GM19351 (cell line): ENCODE measurements at regions not wholly inside any gene's neighbourhood (a gene's known extent, or its start where the extent isn't known, plus 50 kb on each side); places are given as distances from the start of the nearest gene placed in this dataset.

Experiments used
- ATAC-seq: cut with Tn5 transposase; IDR thresholded peaks from one replicate; pipeline ENCODE4 v1.9.1; 2021; ENCODE audit warnings: mild to moderate bottlenecking, moderate library complexity; ENCODE audit not compliant: unreplicated experiment

DNA sequence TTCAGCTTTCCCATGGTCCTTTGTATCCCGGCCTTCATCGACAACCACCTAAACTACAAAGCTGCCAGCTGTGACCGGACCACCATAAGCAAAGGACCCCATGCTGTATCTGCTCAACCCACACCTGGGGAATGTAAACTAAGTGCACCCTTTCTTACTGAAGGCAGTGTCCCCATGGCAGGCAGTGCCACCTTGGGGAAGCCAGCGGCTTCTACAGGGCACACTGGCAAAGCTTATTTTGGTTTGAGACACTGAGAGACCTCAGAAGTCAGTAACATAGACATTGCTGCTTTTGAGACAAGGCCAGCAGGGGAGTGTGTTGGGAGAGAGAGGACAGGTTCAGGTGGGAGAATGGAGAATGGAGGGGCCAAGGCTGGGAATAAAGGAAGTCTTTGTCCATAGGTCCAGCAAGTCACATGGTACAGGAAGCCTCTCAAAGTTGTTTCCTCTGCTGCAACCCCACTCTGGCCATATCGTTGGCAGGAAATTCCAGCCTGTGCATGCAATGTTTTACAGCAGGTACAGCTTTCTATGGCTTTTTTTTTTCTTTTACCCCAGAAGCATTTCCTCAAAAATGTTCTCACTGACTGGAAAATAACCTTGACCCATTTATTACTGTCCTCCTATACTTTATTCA lies 85.9 kb upstream of the NPVF start:
- no peak for ATAC-seq

DNA sequence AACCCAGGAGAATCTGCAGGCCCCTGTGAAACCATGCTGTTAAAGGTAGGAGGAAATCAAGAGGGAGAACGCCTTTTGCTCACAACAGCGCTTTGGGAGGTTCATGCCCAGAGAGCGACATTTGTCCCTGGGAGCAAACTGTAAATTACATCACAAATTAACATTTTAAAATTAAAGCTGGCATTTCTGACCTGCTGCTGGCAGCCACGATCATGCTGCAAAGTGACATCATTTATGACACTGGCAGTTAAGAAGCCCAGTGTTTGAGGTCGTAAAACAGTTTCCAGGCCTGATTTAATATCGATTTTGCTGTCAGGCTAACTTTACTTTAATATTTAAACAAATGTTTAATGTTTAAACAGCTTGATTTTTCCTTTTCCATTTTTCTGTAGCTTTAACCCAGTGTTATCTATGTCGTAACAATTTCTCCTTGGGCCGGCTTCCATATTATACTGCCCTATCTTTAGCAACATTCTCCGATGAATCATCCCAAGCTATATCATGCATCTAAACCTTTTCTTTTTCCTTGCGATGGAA lies 86.5 kb upstream of the NPVF start:
- no peak for ATAC-seq

DNA sequence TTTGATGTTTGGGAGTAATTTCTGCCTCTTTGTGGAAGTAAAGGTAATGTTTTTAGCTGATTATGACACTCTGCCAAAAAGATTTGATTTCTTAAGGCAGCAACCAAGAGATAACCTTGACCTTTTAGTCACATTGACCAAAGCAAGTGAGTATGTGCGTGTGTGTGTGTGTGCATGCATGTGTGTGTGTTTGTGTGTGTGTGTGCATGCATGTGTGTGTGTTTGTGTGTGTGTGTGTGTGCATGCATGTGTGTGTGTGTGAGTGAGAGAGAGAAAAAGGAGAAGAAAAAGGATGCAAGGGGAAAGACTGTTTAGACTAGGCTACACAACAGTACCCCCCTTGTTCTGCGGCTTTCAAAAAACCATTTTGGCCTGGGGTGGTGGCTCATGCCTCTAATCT lies 88.1 kb upstream of the NPVF start:
- no peak for ATAC-seq

DNA sequence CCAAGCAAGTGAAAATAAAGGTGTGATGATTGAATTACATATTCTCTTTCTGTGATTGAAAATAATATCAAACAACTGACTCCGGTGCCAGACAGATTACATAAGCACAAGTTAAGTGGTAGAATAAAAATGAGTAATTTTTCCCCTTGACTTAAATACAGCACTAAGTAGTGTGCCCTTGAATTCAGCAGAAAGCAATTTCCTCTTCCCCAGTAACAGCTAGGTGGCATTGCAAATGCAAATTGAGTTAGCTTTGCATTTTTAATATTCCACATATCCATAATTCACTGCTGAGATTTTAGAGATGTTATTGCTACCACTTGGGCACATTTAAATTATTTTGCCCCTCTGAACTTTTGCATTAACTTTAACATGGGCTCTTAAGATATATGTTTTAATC lies 89.8 kb upstream of the NPVF start:
- no peak for ATAC-seq

DNA sequence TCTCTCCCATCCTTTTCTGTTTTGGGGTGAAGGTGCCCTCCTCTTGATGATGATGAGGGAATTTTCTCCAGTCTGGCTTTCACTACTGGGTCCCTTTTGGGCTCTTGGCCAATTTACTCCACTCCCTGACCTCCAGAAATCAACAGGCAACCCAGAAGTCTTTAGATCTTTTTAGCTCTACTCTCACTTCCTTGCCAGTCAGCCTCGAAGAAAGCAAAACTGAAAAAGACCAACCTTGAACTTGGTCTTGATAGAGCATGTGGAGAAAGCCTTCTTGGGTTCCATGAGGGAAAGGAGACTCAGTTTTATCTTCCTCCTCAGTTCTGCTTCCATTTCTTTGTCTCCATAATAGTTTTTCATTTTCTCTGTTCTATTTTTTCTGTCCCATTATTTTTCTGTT lies 91.4 kb upstream of the NPVF start:
- no peak for ATAC-seq

DNA sequence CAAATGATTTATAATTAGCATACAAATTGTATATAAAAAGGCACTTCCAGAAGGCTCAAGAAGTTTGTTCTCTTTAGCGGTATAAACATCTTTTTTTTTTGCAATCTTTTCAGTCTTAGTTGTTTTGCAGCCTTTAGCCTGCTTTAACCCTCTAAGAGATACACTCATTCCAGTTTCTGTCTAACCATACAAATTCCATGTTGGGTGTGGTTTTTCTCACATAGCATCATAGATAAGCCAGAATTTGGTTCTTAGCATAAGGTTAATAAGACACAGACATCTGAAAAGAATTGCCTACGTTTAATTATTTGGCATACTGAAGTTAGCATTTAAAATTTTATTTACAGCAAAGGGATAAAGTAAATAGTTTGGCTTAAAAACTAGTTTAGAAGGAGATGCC lies 92.5 kb upstream of the NPVF start:
- no peak for ATAC-seq

DNA sequence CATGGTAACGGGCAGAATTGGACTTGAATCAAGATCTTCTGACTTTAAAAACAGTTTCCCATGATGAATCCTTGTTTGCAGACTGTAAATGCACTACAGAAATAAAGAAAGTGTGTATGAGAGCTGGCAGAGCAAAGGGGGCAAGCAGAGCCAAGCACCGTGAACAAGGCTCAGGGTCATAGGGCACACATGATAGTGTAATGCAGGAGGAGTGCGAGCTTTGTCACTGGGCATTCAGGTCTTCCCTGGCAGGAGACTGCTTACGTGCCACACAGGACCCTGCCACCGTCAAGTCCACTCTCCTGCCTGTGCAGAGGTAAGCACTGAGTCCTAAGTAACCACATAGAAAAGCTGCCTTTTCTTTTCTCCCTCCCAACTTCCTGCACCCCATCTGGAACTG lies 93.1 kb upstream of the NPVF start:
- ATAC-seq: no peak

DNA sequence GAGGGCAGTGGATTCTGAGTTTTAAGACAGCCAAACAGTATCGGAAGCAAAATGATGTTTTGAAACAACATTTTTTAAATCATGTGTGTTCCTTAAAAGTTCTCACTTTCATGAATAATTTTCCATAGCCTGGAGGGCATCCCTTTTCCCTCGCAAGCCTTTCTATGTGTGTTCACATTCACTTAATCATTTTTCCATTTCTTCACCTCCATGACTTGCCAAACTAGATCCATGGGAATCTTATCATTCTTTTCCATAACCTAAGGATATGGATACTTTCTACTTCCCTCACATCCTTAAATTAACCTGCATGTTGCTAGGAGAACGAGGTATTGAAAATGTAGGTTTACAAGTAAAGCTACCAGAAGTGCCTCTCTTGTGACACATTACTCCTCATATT lies 94.2 kb upstream of the NPVF start:
- ATAC-seq: no peak

DNA sequence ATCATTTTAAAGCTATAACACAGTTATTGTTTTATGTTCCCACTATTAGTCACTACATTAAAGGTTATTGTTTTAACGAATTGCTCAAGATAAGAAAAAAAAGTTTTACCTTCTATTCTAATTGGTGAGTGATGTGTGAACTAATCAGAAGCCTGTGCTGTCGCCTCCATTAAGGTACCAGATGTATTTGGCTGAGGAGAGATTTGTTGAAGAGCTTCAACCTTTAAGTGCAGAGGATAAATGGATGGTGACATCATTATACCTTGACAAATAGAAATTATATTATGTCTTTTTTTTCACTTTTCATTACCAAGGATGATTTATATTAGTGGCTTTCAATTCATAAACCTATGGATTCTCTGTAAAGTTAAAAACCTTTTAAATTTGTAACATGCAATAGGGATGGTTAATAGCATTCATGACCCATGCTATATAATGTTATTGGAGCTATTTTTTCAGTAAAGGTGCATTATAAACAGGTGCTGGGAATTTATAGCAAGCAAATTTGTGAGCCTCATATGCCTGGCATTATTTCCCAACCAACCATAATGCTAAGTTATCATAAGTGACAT lies 97.0 kb upstream of the NPVF start:
- ATAC-seq: no peak

DNA sequence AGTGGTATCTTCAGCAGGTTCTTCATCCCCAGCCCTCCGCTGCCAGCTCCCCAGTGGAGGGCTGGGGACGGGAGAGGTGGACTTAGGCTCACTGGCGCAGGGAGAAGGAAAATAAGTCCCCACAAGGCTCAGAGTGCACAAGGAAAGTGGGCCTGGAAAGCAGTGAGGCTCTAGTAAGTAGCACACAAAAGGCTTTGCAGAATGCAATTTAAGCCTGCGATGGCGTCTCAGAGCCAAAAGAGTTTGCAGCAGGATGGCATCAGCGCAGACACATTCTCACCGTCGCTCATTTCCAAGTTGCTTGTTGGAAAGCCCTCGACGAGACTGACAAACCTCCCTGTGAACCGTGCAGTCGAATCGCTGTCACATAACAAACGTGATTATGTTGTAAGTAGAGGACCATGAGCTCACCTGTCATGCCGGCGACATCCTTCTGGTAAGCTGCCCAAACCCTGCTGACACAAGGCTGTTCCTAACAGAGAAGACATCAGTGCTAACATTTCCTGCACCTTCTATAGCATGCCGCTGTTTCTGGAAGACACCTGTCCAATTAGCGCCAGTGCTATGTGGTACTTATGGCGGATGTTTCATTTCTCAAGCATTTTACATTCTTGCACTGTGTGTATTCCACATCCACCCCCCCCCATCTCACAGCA lies 98.3 kb upstream of the NPVF start:
- no peak for ATAC-seq

DNA sequence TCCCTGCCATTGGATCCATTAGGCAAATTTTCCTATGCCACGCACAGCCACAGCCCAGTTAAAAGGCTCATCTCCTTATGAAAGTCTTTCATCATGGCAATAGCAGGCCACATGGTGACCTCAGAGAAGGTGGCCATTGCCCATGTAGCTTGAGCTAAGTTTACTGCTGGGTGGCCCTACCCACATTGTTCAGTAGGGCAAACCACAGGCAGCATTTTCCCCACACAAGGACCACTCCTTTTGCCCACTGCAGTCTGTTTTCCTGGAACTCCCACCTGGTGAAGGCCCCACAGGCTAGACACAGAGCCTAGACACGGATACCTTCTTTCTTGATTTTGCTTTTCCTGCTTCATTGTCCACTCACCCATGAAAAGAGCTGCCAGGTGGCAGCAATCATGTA lies 101.5 kb upstream of the NPVF start:
- no peak for ATAC-seq

DNA sequence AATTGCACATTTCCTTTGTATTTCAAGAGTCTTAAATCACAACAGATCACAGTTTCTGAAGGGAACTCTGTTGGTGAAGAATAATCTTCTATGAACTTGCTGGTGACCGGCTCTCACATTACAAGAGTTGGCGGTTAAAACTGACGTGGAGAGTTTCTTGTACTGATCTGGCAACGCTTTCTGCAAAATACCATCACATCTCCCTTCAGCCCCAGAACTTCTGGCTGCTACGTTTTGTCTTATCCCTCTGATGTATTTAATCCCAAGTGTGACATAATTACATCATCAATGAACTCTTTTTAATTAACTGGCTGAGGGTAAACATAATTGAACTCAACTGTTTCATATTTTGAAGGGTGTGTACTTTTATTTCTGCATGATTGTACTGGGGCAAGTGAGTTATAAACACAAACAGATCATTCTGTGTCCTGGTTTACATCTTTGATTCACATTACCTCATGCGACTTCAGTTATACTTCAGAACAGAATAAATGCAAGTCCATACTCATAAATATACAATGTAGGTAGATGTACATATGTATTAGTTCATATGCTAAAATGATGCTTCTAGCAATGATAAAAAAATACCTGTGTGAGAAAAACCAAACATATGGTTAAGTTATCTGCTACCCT lies 105.1 kb upstream of the NPVF start:
- ATAC-seq: no peak

DNA sequence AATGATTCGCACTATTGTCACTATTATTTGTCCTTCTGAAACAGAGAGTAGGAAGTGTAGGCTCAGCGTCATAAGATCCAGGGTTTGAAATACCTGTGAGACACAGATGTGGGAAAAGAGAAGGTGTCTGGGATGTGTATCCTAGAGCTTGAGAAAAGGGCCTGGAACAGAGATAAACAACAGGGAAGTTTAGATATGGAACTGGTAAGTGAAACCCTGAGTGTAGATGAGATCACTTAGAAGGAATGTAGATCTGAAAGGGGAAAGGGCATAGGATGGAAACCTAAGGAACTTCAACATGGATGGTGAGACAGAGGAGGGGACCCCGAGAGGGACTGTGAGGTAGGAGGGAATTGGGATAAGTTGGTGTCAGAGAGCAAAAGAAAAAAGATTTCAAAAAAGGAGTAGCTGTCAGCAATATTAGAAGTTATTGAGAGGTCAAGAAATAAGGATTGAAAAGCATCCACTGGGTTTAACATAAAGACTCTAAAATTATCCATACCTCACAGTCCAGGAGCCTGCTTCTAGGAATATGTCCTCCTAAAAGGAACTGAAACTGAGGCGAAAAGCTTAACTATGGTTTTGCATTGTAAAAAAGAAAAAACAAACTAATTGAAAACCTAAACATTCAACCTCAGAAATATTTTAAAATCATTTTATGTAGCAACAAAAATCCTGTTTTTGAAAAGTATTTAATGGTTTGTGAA lies 119.2 kb upstream of the NPVF start:
- ATAC-seq: no peak

DNA sequence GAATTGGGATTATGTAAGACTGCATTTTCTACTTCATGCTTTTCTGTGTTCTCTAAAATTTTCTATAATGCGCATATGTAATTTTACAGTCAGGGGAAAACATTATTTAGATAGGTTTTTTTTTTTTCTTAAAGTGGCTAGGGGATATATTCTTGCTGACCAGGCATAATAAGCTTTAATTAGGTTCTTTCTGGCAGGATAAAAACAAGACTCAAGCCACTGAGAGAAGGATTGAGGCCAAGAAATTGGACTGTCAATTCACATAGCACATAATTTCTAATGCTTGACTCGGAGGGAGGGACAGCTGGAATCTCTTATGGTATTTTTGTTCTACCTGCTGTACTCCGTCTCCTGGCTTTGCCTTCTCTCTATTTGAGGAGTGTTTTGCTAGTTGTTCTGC lies 119.8 kb upstream of the NPVF start:
- no peak for ATAC-seq

DNA sequence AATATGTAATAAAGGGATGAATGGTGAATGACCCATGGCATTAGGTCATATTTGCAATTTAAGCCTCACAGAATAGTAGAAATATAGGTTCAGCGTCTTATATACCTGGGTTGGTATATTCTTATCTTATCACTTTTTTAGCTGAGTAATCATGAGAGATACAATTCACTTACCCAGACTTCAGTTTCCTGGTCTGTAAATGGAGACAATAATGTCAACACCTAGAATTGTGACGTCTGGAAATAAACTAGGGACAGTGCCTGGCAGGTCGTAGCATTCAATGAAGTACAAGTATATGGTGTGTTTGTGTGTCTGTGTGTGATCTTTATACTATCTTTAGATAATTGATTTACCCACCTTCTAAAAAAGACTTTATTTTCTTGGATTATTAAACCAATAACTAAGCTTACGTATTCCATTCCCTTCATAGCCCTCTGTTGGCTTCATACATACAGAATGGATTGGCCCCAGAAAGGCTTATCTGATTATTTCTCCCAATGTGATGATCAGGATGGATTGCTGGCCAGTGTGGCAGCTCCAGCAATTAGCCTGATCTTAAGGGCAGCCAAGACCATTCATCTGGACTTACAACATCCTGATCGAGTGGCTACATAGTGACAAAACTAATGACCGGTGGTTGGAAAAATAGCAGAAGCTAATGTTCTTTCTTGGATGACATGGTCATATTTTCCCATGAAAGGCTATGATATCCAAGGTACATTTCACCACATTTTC lies 121.2 kb upstream of the NPVF start:
- ATAC-seq: no peak

DNA sequence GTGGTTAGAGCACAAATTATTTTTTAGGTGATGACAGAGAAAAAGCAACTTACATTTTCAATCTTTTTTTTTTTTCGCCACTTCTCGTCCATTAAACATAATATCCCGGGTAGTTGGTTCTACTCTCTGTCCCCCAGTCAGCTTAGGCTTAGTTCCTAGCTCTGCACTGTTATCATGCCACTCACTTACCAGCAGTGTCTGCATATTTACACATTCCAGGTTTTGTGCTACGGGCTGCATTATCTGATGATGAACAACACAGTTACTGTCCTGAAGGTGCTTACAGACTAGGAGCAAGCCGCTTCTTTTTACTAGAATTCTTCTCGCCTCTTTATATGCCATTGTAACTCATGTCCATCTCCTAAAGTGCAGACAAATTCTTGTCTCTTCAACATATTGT lies 121.8 kb upstream of the NPVF start:
- ATAC-seq: no peak

DNA sequence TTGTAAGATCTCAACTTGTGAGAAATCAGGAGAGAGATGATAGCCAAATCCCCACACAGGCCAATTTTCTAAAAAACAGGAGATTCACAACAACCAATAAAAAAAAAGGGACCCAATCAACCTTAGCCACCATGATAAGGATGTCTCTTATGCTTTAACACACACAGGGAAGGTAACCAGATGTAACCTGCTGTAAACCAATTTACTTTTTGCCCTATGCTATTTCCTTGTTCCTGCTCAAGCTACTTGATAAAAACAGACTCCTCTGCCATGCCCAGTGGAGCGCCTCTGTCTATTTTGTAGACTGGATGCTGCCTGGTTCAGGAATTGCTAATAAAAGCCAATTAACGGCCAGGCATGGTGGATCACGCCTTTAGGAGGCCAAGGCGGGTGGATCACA lies 123.5 kb upstream of the NPVF start:
- no peak for ATAC-seq

DNA sequence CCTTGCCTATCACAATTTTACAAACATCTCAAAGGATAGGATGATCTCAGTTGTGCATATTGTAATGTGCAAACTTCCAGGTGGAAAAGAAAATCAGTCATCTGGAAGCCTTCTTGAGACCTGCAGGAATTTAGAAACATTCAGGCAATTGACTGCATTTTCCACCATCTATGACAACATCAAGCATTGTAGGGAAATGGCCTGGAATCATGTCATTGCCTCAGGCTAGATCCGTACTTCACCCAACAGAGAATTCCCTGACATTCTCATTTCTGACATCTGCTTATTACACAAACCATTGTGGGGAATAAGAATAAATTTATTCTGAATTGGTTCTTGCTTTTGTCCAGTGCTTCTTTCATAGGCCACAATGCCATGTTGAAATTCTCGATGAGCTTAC lies 124.9 kb upstream of the NPVF start:
- no peak for ATAC-seq

DNA sequence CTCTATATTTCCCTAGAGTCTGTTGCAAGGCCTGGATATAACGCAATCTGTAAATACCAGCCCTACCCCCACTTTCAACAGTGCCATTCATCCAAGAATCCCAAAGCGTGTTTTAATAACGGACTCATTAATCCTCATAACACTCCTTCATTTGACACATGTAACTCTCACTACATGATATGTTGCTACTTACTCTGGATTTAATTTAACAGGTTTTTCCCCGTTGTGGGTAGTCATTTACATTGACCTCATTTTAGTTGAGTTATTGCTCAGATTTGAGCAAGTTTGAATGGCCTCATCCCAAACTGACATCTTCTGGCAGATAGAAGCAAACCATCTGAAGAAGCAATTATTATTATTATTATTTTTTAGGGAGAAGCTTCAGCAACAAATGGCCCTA lies 125.4 kb upstream of the NPVF start:
- no peak for ATAC-seq

DNA sequence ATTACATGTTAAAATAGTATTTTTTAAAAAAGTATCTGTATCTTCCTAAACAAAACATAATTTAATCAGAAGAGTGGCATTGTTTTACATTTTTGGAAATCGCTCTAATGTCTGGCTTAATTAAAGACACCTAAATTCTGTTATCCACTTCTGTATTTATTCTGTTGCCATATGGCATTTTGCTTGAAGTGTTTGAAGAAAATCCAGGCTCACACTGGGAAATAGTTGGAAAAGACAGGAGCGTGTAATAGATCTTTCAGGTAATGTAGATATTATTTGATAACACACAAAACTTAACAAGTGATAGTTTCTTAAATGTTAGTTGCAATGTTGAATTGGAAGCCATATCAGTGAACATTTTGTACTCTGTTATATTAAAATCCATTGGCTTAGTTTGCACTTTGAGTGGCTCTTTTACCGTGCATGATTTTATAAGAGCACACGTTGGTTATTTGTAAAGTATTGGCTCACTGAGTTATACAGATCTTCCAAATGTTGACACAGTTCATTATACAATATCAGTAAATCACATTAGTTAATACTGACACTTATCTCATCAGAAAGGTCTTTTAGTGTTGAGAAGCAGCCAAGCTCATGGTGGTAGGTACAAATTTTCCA lies 128.4 kb upstream of the NPVF start:
- no peak for ATAC-seq
